Stimulated activated CD8-positive, alpha-beta memory T cell treated with anti-CD3 and anti-CD28 coated beads, Interleukin-15, amount 100 ng/mL, for 4 hours (primary cell): ENCODE measurements at regions not wholly inside any gene's neighbourhood (a gene's known extent, or its start where the extent isn't known, plus 50 kb on each side); places are given as distances from the start of the nearest gene placed in this dataset.
"Not testable (repeated sequence)": the region's sequence is repeated elsewhere in the genome, so short reads cannot be mapped to it uniquely, and the experiment has no call there.

Source experiments
- DNase-seq, 2 donors: peaks; one replicate each; pipeline ENCODE4 v3.0.0-alpha.2; 2020; ENCODE audit warnings: low read depth in 2 of 2

GRCh38 chr17:6893382-6894205 lies 62.1 kb upstream of the TEKT1 start:
- no peak for DNase-seq

- no peak for DNase-seq
These were observed 62.6 kb upstream of the TEKT1 start for GRCh38 chr17:6894206-6894528.

- no peak for DNase-seq
These were observed 69.6 kb upstream of the TEKT1 start for GRCh38 chr17:6901086-6901485.

- DNase-seq = no peak
These were observed 71.9 kb upstream of the TEKT1 start for GRCh38 chr17:6903326-6903900.

- no peak for DNase-seq
These were observed 77.3 kb upstream of the TEKT1 start for GRCh38 chr17:6908807-6909206.

- no peak for DNase-seq
These were observed 79.6 kb upstream of the TEKT1 start for GRCh38 chr17:6910987-6911603.

- DNase-seq = no peak
These were observed 80.9 kb upstream of the TEKT1 start for GRCh38 chr17:6912110-6913051.

- DNase-seq = peak; percentile 45 to 70
These were observed 82.0 kb upstream of the ALOX12 start for GRCh38 chr17:6913608-6914443.

GRCh38 chr17:6914711-6915110 lies 81.1 kb upstream of the ALOX12 start:
- DNase-seq = no peak

GRCh38 chr17:6915620-6916019 lies 80.2 kb upstream of the ALOX12 start:
- DNase-seq = no peak

GRCh38 chr17:6919158-6919557 lies 76.7 kb upstream of the ALOX12 start:
- DNase-seq = no peak

- DNase-seq = no peak
These were observed 72.5 kb upstream of the ALOX12 start for GRCh38 chr17:6923385-6923784.

- no peak for DNase-seq
These were observed 71.6 kb upstream of the ALOX12 start for GRCh38 chr17:6924208-6924607.

- no peak for DNase-seq
These were observed 69.2 kb upstream of the ALOX12 start for GRCh38 chr17:6926667-6927066.

- no peak for DNase-seq
These were observed 68.3 kb upstream of the ALOX12 start for GRCh38 chr17:6927290-6928126.

GRCh38 chr17:6928193-6928592 lies 67.7 kb upstream of the ALOX12 start:
- no peak for DNase-seq

GRCh38 chr17:6930749-6931148 lies 65.1 kb upstream of the ALOX12 start:
- DNase-seq = no peak

GRCh38 chr17:6934544-6934943 lies 61.3 kb upstream of the ALOX12 start:
- not testable (repeated sequence) for DNase-seq

- no peak for DNase-seq
These were observed 59.4 kb upstream of the ALOX12 start for GRCh38 chr17:6936370-6937028.

GRCh38 chr17:6938637-6939036 lies 57.2 kb upstream of the ALOX12 start:
- no peak for DNase-seq
